ENCODE measurements at regions not wholly inside any gene's neighbourhood (a gene's known extent, or its start where the extent isn't known, plus 50 kb on each side); places are given as distances from the start of the nearest gene placed in this dataset.
A peak's percentile ranks its signal among the peaks of the same experiment; 100 is the strongest.

DNA sequence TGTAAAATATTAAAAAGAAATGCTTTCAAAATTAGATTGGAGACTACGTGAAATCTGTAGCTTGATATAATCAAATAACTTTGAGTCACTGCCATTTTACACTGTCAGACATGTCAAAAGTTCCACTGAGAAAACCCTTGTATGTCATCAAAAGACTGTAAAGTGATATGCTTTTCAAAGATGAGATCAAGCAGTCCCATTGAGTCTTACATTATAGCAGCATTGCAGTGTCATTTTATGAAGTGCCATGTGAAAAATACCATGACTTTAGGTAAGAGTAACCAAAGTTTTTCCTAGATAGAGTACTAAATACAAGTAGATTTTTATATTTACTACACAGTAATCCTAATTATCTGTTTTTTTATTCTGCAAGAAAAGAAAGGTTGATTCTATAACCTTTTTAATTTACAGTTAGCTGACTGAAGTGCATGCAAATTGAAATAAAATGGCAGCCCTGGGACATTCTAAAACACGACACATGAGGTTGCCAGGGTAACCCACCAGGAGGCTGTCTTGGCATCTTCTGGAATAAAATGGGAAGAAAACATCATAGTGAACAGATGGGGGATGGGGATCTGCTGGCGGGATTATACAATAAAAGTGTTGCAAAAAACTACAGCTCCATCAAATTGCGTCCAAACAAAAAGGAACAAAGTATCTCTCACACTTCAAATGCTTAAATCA is 91.3 kb upstream of the TMEM106B start:
- no peak for DNase-seq (ENCODE audit: low read depth in 3 of 3, low spot score in 2 of 3)

GRCh38 chr7:12120632-12121031 is 90.5 kb upstream of the TMEM106B start:
- DNase-seq (ENCODE audit: low read depth in 3 of 3, low spot score in 2 of 3): no peak

DNA sequence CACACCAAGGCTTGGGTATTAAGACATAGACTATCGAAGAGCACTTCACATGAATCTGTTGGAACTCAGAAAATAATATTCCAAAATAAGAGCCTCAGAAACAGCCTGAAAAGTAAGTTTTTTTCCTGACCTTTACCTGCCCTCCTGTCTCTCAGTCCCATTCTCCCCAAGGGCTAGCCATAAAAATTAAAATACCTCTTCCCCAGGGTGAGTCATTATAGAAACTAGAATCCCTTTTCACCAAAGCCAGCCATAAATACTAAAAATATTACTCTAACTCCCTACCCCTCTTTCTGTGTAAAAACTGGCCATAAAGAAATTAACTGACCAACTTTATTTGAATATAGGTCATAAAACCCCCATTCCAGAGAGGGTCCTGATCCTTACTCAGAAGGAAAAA is 87.9 kb upstream of the TMEM106B start:
- DNase-seq (ENCODE audit: low read depth in 3 of 3, low spot score in 2 of 3): no peak

DNA sequence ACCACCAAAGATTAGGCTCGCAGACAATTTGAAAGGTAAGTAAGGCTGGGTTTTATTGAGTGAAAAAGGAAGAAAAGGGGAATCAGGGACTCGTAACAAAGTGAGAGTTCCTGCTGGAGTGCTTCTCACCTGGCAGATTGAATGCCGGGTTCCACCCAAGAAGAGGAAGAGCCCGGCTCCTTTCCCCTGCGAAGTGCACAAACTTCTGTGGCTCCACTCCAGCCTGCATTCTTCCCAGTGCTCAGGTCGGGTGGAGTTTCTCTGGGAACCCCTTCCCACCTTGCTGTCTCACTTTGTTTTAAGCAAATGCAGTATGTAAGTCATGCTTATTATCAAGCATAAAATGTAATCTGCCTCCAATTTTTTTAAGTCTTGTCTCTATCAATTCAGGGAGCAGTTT is 87.1 kb upstream of the TMEM106B start:
- no peak for DNase-seq (ENCODE audit: low read depth in 3 of 3, low spot score in 2 of 3)

DNA sequence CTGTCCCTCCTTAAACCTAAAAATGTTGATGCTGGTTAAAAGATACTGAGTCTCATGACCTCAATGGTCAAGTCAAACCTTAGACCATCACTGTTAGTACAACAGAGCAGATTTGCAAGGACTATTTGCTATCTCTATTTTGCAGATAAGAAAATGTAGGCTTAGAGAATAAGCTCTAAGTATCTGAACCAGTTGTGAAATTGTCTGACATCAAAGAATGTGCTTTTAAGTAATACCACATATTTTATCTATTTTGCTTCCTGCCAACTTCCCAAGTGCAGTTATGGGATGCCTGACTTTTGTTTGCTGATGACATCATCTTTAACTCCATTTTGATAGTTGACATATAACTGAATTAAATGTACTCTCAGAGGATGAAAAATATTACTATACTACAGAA is 83.6 kb upstream of the TMEM106B start:
- no peak for DNase-seq (ENCODE audit: low read depth in 3 of 3, low spot score in 2 of 3)

GRCh38 chr7:12130609-12131008 is 80.5 kb upstream of the TMEM106B start:
- DNase-seq (ENCODE audit: low read depth in 3 of 3, low spot score in 2 of 3): no peak

DNA sequence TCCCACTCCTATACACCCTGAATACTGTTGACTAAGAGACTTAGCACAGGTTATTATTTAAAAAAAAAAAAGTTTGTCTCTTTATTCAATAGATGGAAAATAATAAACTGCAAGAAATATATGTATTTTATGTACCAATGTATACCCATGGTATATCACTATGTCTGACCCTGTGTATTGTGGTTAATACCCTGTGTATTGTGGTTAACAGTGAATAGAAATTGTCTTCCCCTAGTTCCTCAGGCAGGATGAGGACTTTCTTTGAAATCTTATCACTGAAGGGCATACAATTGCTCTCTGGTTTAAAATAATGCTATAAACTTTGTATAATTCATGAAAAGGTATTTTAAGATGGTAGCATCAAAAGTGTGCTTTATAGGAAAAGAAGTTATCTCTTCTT is 80.0 kb upstream of the TMEM106B start:
- no peak for DNase-seq (ENCODE audit: low read depth in 3 of 3, low spot score in 2 of 3)

DNA sequence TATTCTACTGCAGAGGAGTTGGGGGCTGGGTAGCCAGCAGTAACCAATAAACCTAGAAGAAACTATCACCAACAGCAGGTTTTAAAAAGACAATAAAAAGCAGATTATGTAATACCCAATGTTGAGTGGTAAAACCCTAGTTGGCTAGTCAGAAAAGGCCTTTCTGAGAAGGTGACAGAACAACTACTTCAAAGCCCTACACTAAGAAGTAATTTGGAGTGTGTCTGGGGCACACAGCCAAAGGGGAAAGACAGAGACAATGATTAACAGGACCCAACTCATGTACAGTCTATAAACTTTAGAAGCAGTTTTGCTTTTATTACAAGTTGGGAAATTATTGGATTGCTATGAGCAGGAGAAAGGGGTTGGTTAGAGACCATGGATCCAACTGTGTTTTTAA is 77.2 kb upstream of the TMEM106B start:
- DNase-seq (ENCODE audit: low read depth in 3 of 3, low spot score in 2 of 3): peak in 1 of 3 donors; percentile 4

- DNase-seq (ENCODE audit: low read depth in 3 of 3, low spot score in 2 of 3): no peak
Measured at GRCh38 chr7:12136523-12136922, 74.6 kb upstream of the TMEM106B start.

DNA sequence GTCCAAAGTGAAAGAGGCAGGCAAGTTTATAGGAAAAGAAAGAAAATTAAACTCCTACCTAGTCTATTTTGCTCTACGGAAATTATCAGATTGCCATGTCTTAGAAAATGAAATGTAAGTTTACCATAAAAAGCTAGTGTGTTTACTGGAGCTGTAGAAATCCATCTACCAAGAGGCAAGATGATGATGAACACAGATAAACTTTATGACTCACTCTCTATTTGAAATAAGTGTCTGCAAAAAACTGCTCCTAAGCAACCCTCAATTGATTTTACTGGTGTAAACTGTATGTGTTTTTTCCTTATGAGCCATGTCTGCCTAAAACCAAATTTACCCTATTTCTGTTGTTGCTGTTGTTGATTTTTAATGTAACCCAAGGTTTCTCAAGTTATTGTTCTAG is 73.8 kb upstream of the TMEM106B start:
- no peak for DNase-seq (ENCODE audit: low read depth in 3 of 3, low spot score in 2 of 3)

- DNase-seq (ENCODE audit: low read depth in 3 of 3, low spot score in 2 of 3): no peak
Measured at GRCh38 chr7:12138421-12138820, 72.7 kb upstream of the TMEM106B start.

- DNase-seq (ENCODE audit: low read depth in 3 of 3, low spot score in 2 of 3): no peak
Measured at GRCh38 chr7:12139416-12139815, 71.7 kb upstream of the TMEM106B start.

- DNase-seq (ENCODE audit: low read depth in 3 of 3, low spot score in 2 of 3): no peak
Measured at GRCh38 chr7:12146813-12147212, 64.3 kb upstream of the TMEM106B start.

- DNase-seq (ENCODE audit: low read depth in 3 of 3, low spot score in 2 of 3): no peak
Measured at GRCh38 chr7:12152196-12152918, 58.7 kb upstream of the TMEM106B start.

GRCh38 chr7:12154119-12154518 is 57.0 kb upstream of the TMEM106B start:
- no peak for DNase-seq (ENCODE audit: low read depth in 3 of 3, low spot score in 2 of 3)

GRCh38 chr7:12157517-12157916 is 53.6 kb upstream of the TMEM106B start:
- DNase-seq (ENCODE audit: low read depth in 3 of 3, low spot score in 2 of 3): no peak

GRCh38 chr7:12158334-12159060 is 52.6 kb upstream of the TMEM106B start:
- no peak for DNase-seq (ENCODE audit: low read depth in 3 of 3, low spot score in 2 of 3)

GRCh38 chr7:12161146-12161545 is 49.9 kb upstream of the TMEM106B start:
- no peak for DNase-seq (ENCODE audit: low read depth in 3 of 3, low spot score in 2 of 3)
